ENCODE measurements at regions not wholly inside any gene's neighbourhood (a gene's known extent, or its start where the extent isn't known, plus 50 kb on each side); places are given as distances from the start of the nearest gene placed in this dataset.

DNA sequence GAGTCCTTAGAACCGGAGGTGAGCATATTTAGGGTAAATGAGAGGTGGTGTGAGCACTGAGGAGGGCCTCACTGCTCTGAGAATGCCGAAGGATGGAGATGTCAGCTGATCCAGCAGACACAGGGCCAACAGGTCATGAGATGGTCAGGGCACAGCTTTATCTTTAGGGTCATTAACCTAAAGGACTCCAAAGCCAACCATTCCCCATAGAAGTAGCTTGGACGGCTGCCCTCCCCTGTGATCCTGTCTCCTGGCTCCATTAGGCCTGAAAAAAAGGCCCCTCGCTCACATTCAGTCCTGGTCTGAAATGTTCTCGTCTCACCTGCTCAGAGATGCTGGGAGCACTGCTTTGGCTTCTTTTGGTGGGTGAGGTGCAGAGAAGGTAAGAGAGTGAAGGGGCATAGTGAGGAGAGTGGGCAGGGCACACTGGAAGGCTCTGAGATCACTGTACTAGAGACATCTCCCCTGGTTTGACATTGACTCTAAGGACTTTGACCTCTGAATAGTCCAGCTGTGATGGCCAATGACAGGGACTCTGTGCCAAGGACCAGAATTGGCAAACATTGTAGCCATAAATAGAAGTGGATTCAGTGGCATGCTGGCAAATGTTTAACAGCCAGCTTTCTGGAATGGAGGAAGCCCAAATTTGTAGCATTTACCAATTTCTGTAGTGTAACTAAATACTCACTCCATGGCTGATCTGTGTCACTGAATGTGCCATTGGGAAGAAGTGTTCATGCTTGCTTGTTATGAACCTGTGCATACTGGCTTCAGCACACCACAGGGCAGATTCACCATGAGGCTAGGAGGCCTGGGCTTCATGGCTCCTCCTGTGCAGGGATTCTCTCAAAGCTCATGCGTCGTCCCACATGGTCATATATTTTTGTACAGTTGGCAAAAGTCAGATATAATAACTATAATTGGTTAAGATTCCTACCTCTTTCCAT is 76.2 kb upstream of the MRPS22 start:
- TF ChIP-seq, protein P1, sequence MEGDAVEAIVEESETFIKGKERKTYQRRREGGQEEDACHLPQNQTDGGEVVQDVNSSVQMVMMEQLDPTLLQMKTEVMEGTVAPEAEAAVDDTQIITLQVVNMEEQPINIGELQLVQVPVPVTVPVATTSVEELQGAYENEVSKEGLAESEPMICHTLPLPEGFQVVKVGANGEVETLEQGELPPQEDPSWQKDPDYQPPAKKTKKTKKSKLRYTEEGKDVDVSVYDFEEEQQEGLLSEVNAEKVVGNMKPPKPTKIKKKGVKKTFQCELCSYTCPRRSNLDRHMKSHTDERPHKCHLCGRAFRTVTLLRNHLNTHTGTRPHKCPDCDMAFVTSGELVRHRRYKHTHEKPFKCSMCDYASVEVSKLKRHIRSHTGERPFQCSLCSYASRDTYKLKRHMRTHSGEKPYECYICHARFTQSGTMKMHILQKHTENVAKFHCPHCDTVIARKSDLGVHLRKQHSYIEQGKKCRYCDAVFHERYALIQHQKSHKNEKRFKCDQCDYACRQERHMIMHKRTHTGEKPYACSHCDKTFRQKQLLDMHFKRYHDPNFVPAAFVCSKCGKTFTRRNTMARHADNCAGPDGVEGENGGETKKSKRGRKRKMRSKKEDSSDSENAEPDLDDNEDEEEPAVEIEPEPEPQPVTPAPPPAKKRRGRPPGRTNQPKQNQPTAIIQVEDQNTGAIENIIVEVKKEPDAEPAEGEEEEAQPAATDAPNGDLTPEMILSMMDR (conservative IDR thresholded peaks at IDR 0.05; ENCODE audit: low read depth, low read length): no peak
- TF ChIP-seq EZH2 (IDR thresholded peaks at IDR 0.05; ENCODE audit: borderline replicate concordance, low read depth, low read length, poor library complexity, severe bottlenecking): no peak

All from A673 (cell line).